ENCODE measurements at regions not wholly inside any gene's neighbourhood (a gene's known extent, or its start where the extent isn't known, plus 50 kb on each side); places are given as distances from the start of the nearest gene placed in this dataset.

DNA sequence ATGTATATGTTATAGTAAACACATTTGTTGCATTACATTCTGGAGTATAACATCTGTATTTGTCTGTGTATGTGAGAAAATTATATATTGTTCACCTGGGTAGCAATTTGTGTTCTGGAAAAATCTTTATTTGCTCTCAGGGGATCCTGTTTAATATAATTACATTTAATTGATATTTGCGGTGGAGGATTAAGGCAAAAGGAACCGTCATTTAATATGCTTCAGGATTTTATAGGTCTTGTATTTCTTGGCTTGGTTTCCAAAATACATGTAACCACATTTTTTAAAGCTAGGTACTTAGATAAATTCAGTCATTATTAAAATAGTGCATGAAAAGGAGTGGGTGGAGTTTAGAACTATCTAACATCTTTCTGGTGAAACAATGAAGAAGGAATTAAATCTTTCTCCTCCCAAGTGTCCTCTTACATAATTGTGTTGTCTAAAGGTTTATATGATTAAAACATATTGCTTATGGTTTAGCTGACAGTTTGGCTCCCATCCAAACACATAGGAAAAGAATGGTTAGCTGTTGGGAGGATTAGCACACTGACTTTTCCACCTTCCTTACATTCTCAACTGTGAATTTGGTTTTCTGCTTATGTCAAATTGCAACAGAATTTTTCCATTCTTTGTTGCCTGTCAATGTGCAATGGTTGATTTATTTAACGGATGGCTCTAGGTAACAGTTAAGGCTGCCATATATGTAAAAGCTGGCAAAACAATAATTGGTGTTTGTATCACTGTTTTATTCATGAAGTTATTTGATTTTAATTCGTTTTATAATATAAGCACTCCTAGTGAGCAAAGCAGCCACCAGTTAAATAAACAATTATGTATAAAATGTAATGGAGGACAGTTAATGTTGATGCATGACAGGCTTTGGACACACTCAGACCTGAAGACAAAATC, 250.8 kb upstream of the SFRP2 start:
- ChIA-PET CTCF (interaction anchor here (1.0 kb wide), 1 partner anchor 8 kb away, joined by 3 read pairs; no protein-coding TSS in a partner anchor), RAD21 (ENCODE audit: unreplicated experiment) (no interaction called here), SMC1A (ENCODE audit: uncharacterized antibody, unreplicated experiment) (interaction anchor here (1.8 kb wide), 1 partner anchor 13 kb away, joined by 5 read pairs; no protein-coding TSS in a partner anchor), POLR2A (no interaction called here)
- 31% methylated on average over 4 of the region's 4 CpGs for WGBS (ENCODE audit: insufficient coverage, insufficient replicate concordance, low lambda C conversion rate, missing lambda C conversion rate)
- ATAC-seq (no peak), DNase-seq (ENCODE audit: low read depth, low spot score) (no peak), FAIRE-seq (no peak)
- no peaks in the 10 kb centered on the region; a peak in 1 of 4 replicates for H3K27me3 ChIP-seq (replicated peaks in 1 of 2; ENCODE audit: control insufficient read depth in 2 of 2, insufficient read depth in 2 of 2, low read length in 1 of 2)
- in situ Hi-C loops (cut with MboI) = no loop called here
- no peak overlapping the region for H3K4me3 ChIP-seq
- intact Hi-C loops (cut with micrococcal nuclease; ENCODE audit: unreplicated experiment) = no loop called here
- no peak overlapping the region for H3K9ac ChIP-seq (ENCODE audit: control insufficient read depth, insufficient read depth, low read length)
- TF ChIP-seq, protein P1, sequence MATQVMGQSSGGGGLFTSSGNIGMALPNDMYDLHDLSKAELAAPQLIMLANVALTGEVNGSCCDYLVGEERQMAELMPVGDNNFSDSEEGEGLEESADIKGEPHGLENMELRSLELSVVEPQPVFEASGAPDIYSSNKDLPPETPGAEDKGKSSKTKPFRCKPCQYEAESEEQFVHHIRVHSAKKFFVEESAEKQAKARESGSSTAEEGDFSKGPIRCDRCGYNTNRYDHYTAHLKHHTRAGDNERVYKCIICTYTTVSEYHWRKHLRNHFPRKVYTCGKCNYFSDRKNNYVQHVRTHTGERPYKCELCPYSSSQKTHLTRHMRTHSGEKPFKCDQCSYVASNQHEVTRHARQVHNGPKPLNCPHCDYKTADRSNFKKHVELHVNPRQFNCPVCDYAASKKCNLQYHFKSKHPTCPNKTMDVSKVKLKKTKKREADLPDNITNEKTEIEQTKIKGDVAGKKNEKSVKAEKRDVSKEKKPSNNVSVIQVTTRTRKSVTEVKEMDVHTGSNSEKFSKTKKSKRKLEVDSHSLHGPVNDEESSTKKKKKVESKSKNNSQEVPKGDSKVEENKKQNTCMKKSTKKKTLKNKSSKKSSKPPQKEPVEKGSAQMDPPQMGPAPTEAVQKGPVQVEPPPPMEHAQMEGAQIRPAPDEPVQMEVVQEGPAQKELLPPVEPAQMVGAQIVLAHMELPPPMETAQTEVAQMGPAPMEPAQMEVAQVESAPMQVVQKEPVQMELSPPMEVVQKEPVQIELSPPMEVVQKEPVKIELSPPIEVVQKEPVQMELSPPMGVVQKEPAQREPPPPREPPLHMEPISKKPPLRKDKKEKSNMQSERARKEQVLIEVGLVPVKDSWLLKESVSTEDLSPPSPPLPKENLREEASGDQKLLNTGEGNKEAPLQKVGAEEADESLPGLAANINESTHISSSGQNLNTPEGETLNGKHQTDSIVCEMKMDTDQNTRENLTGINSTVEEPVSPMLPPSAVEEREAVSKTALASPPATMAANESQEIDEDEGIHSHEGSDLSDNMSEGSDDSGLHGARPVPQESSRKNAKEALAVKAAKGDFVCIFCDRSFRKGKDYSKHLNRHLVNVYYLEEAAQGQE (IDR thresholded peaks at IDR 0.05; ENCODE audit: low read depth, low read length) = no peak
- TF ChIP-seq JUNB (IDR thresholded peaks at IDR 0.05) = no peak
- no peak for TF ChIP-seq ZNF24 (IDR thresholded peaks at IDR 0.05)
- TF ChIP-seq ZZZ3 (IDR thresholded peaks at IDR 0.05; ENCODE audit: control insufficient read depth, insufficient read length, low read depth) = no peak
- no peak for TF ChIP-seq NFXL1 (IDR thresholded peaks at IDR 0.05; ENCODE audit: borderline replicate concordance)
- TF ChIP-seq IRF4 (IDR thresholded peaks at IDR 0.05; ENCODE audit: low read depth, low read length) = no peak
- TF ChIP-seq WRNIP1 (IDR thresholded peaks at IDR 0.05; ENCODE audit: borderline replicate concordance, low read depth, low read length) = no peak
- TF ChIP-seq SPI1 (IDR thresholded peaks at IDR 0.05; ENCODE audit: borderline replicate concordance, insufficient read depth, low read depth, low read length) = no peak
- TF ChIP-seq DPF2 (IDR thresholded peaks at IDR 0.05) = no peak
- TF ChIP-seq, protein P2, sequence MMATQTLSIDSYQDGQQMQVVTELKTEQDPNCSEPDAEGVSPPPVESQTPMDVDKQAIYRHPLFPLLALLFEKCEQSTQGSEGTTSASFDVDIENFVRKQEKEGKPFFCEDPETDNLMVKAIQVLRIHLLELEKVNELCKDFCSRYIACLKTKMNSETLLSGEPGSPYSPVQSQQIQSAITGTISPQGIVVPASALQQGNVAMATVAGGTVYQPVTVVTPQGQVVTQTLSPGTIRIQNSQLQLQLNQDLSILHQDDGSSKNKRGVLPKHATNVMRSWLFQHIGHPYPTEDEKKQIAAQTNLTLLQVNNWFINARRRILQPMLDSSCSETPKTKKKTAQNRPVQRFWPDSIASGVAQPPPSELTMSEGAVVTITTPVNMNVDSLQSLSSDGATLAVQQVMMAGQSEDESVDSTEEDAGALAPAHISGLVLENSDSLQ (IDR thresholded peaks at IDR 0.05) = no peak
- H4K20me1 ChIP-seq (ENCODE audit: control insufficient read depth, insufficient read depth) = no peaks in the 10 kb centered on the region
- no peaks in the 10 kb centered on the region for H3K79me2 ChIP-seq (ENCODE audit: control insufficient read depth, insufficient read depth, low read length)
- BruUV-seq (replicated peaks) = no TSS peak
- no peak overlapping the region for H2AFZ ChIP-seq (ENCODE audit: control insufficient read depth, low read depth, low read length)
- H3K27ac ChIP-seq (ENCODE audit: control insufficient read depth, insufficient read depth) = no peak overlapping the region
- no peaks in the 10 kb centered on the region for H3K9me3 ChIP-seq (replicated peaks; ENCODE audit: control insufficient read depth, insufficient read depth, low read length)
- no peaks in the 10 kb centered on the region for H3K36me3 ChIP-seq (ENCODE audit: control insufficient read depth in 2 of 2, insufficient read depth in 2 of 2, low read length in 1 of 2)
- no peak overlapping the region for H3K4me2 ChIP-seq (ENCODE audit: control insufficient read depth, insufficient read depth)
- H3K4me1 ChIP-seq (ENCODE audit: control insufficient read depth, insufficient read depth, low read length) = no peaks in the 10 kb centered on the region
